HPDE6-E6E7 (cell line): ENCODE measurements at regions not wholly inside any gene's neighbourhood (a gene's known extent, or its start where the extent isn't known, plus 50 kb on each side); places are given as distances from the start of the nearest gene placed in this dataset.
"Not testable (repeated sequence)": the region's sequence is repeated elsewhere in the genome, so short reads cannot be mapped to it uniquely, and the experiment has no call there.

Source experiments
- DNase-seq: peaks from one replicate; pipeline ENCODE4 v3.0.0; 2011; ENCODE audit warnings: missing footprints; ENCODE audit errors: extremely low spot score

DNA sequence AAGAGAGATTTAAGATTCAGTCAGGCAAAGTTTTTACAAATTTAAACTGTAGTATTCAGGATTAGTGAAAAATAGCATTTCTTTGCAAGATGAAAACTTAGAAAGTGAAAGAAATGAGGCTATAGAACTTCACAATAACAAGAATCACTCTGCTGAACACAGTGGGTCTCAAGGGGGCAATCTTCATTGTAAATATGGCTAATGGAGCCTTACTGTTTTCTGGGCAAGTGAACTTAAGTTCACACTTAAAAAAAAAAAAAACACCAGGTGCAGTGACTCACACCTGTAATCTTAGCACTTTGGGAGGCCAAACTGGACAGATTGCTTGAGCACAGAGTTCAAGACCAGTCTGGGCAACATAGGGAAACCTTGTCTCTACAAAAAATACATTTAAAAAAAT, 175.9 kb upstream of the SNX2 start:
- no peak for DNase-seq

DNA sequence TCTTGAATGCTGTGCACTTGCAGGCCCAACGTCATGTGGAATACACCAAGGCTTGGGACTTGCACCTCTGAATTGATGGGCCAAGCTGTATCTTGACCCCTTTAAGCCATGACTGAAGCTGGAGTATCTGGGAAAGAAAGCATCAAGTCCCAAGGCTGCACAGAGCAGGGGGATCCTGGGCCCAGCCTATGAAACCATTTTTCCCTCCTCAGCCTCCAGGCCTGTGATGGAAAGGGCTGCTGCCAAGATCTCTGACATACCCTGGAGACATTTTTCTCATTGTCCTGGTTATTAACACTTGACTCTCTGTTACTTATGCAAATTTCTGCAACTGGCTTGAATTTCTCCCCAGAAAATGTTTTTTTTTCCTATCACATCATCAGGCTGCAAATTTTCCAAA, 174.0 kb upstream of the SNX2 start:
- no peak for DNase-seq

DNA sequence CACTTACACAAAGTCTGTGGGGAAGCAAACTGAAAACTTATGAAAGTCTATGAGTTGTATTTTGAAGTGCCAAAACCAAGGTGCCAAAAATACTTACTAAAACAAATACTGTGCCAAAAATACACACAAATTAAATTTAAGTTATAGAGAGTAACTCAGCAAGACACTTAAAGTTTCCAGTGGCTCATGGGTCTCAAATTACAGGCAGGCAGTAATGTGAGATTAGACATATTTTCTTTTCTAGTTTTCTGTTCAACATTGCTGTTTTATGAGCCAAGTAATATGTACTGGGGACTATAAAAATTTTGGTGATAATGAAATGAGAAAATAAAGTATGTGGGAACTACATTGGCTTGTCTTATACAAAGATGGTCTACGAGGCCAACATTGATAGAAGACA, 172.2 kb upstream of the SNX2 start:
- DNase-seq: no peak

DNA sequence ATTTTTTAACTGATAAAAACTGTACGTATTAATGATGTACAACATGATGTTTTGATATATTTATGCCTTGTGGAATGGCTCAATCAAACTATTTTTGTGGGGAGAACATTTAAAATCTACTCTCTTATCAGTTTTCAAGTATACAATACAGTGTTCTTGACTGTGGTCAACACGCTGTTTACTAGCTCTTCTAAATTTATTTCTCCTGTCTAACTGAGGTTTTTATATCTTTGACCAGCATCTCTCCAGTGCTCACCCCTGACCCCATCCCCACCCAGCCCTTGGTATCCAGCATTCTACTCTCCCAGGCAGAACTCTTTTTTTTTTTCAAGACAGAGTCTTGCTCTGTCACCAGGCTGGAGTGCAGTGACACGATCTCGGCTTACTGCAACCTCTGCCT, 169.6 kb upstream of the SNX2 start:
- no peak for DNase-seq

DNA sequence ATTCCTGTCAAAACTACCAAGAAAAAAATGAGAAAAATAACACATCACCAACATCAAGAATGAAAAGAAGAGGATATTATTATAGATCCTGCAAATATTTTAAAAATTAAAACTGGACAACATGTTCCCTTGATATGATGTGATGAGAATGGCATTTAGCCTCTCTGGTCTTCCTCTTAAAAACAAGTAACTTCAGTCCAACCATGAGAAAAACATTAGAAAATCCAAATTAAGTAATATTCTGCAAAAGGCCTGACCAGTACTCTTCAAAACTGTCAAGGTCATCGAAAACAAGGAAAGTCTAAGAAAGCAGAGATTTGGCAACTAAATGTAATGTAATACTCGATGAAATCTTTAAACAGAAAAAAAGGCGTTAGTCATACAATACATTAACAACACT, 167.1 kb upstream of the SNX2 start:
- no peak for DNase-seq

DNA sequence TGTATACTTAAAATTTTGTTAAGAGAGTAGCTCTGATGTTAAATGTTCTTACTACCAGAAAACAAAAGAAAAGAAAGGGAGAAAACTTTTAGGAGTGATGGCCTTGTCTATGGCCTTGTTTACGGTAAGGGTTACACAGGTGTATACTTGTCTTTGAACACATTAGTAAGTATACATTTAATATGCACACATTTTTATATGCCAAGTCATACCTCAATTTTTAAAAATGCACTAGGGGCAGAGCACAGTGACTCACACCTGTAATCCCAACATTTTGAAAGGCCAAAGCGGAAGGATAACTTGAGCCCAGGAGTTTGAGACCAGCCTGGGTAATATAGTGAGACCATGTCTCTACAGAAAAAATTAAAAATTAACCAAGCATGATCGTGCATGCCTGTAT, 166.7 kb upstream of the SNX2 start:
- DNase-seq: no peak

DNA sequence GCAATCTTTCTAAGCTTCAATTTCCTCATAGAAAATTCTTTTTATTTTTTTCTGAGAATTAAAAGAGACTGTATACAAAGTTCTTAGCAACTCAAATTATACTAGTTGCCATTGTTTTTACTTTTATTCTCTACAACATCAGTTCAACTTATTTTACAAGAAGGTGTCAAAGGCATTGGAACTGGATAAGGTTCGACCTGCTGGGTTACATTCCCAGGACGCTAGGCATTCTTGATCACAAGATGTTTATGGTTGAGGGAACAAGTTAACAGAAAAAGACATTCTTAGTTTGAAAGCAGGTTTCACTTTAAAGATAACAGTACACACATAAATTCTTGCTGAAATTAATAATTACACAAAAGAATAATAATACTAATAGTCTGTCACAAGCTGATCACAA, 163.5 kb upstream of the SNX2 start:
- DNase-seq: no peak

DNA sequence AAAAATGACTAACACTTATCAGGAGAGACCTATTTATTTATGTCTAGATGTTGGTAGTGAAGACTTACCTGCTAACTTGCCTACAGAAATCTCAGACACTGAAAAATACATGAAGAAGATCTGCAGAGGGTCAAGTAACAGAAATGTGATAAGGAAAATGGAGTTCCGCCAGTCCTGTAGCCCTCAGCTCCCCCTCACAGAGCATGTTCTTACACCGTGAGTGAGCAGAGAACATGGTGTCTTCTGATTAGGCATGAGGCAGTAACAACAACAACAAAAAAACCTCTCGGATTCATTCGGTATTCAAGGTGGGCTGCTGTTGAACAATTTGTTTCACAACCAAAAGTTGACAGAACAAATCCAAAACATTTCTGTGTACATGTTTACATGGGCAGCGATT, 162.0 kb upstream of the SNX2 start:
- no peak for DNase-seq

DNA sequence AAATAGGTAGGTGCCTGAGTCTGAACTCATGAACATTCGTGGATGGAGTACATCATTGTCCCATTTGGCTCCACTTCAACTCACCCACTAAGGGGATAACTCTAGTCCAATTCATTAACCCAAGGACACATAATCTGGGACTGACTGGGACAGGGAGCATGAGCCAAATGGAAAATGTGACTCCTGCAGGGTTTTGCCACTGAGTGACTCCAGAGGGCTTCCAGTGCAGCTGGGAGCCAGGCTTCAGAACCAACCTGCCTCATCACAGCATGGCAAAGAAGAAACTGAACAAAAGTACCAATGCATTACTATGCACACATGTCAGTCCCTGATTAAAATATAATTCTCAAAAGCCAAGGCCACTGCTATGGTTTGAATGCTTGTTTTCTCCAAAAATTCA, 159.7 kb upstream of the SNX2 start:
- DNase-seq: no peak

DNA sequence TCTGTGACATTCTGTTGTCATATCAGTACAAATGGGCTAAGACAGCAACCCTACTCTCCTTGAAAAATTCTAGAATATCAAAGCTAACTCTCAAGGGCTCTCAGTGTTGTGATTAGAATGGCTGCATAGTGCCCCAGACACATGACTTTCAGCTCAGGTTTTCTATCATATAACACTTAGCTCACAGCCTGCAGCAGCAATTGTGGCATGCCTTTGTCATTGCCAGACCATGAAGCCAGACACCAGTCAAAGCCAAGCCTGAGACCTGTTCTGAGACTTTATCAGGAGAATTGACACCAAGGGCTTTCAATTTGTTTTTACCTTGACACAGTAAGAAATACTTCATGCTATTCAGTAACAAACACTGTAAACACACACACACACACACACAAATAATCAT, 159.0 kb upstream of the SNX2 start:
- no peak for DNase-seq

DNA sequence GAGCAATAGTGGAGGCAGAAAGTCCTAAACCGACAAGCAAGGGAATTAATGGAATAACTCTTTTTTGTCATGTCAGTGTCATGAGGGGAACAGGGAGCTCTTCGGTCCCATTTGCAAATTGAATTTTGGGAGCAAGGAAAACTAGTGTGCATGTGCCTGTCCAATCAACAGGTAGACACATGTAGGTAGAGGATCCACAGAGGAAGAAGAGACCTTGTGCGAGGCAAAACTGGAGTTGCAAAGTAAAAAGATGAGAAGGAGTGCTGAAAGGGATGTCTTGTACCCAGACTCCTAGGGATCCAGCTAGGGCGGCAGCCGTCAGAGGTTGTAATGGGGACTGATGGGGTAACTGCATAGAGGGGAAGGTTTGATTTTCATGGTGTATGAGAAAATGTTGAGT, 156.8 kb upstream of the SNX2 start:
- not testable (repeated sequence) for DNase-seq

DNA sequence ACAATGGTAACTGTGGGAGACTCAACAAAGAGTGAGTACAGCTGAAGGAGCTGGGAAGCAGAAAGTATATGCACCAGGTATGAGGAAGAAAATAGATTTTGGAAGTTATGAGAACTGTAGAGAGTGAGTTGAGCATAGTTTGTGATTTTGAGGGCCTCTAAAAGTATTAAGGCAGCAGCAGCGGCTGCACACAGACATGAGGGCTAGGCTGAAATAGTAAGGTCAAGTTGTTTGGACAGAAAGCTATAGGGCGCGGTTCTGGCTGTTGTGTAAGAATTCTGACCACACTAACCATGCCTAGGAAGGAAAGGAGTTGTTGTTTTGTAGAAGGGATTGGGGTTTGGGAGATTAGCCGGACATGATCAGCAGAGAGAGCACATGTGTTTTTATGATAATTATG, 154.1 kb upstream of the SNX2 start:
- not testable (repeated sequence) for DNase-seq

DNA sequence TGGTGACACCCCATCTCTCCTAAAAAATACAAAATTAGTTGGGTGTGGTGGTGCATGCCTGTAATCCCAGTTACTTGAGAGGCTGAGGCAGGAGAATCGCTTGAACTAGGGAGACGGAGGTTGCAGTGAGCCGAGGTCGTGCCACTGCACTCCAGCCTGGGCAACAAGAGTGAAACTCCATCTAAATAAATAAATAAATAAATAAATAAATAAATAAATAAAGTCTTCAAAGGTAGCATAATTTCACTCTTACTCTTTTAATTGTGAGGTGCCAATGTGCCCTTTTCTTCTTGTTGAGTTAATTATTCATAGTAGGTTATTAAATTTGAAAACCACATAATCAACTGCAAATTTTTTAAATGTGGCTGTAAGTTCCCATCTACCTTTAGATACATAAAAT, 146.2 kb upstream of the SNX2 start:
- DNase-seq: not testable (repeated sequence)

DNA sequence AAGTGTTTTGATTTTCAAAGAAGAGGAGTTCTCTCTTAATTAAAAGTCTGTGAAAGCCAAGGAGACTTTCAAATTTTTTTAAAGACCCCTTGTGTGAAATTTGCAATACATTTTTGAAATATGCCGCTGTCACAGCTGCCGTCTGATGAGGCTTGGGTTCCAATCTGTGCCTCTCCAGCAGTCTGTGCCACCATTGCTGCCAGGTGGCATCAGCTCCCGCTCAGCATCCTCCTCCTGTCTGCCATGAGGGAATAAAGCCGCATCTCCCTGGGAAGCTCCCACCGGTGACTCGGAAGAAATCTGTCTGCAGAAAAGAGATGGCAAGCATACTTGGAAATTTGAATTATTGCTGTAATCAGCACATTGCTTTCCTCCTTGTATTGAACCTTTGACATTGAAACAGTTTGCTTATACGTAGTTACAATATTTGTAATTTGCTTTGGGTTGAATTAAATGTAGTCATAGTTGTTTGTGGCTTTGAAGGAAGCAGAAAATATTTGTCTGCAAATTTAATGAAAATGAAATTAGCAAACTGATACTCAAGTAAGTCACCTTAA, 145.7 kb upstream of the SNX2 start:
- DNase-seq: no peak

DNA sequence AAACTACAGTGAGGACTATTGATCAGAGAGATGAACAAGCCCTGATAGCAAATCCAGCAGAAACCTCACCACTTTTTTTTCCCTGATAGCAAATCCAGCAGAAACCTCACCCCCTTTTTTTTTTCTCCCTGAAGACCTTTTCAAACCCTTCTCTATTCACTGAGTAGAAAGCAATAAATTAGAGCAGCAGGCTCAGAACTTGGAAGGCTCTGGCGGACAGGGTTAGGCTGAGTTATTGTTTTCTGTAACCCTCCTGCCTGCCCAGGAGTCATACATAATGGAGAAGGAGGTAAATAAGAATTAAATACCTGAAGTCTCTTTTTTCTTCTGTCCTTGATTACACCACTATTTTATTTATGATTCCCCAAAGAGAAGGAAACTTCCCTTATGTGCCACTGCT, 136.3 kb upstream of the SNX2 start:
- no peak for DNase-seq

DNA sequence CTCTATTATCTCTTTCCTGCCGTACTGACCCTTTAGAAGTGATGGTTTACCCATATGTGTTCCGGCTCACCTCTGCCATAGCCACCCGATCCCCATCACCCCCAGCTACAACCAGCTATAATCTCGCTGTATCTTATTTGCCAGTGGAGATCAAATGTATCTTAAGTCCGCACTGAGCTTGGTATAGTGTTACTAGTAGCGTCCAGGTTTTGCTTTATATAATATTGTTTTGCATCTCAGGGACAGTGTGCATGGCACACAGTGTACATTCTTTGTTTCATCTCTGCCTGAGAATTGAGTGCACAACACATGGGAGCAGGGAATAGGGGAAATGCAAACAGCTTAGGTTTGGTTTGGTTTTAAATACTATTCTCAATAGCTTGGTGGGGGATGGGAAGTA, 135.8 kb upstream of the SNX2 start:
- no peak for DNase-seq

DNA sequence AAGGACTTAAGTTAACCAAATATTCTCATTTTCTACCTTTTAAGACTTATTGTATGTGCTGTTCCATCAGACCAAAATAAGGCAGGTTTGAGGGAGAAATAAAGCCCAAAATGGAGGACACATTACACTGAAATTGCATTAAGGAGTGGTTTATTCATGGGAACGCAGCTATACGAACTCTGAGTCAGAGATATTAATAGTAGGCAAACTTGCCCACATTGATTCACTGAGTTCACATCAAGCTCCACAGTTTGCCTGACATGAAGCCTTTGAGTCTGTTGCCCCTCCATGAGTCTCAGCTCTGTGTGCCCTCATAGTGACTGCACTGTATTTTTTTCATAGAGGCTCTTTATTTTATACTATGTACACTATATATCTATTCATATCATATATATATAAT, 135.0 kb upstream of the SNX2 start:
- no peak for DNase-seq

DNA sequence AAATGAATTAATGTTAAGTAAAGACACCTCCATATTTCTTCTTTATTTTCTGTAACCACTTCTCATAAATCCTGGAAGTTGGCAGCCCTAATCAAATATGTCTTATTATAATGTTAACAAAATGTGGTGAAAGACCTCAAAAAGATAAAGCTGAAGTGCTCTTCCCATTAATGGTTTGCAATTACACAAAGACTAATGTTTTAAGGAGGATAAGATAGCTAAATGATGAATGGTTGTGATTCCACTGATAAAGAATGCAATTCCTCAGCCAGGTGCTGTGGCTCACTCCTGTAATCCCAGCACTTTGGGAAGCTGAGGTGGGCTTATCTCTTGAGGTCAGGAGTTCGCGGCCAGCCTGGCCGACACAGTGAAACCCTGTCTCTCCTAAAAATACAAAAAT, 125.8 kb upstream of the SNX2 start:
- no peak for DNase-seq

DNA sequence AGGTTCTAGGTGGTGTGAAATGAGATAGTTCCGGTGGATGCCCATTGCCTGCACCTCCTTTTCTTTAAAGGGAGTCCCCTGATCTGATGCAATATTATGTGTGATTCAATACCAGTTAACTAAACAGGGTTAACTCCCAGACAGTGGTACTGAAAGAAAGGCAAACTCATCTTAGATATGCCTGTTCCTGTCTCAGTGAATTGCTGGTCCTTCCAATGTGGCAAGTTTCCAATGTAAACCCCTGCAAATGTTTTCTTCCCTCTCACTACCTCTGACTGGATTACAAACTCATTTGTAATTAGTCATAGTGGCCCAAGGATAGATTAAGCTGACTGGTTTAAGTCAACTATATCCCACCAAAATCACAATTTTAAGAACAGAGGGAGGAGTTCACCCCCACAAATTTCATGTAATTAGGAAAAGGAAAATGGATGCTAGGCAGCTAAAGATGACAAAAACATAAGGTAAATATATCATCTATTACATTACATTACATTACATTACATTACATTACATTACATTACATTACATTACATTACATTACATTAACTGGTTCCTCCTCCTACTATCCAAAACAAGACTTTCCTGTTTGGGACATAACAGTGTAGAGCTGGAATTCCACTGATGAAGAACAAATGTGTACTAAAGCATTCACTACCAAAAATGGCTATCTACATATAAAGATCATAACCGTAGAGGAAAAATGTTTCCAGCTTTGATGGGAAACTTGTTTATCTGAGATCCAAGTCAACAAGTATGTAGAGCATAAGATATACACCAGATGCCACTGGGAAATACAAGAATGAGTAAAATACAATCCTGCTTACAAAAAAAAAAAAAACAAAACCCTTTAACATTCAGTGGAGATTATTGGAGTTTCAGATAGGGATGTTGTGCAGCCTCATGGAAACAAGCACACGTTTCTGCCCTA, 121.5 kb upstream of the SNX2 start:
- DNase-seq: no peak

DNA sequence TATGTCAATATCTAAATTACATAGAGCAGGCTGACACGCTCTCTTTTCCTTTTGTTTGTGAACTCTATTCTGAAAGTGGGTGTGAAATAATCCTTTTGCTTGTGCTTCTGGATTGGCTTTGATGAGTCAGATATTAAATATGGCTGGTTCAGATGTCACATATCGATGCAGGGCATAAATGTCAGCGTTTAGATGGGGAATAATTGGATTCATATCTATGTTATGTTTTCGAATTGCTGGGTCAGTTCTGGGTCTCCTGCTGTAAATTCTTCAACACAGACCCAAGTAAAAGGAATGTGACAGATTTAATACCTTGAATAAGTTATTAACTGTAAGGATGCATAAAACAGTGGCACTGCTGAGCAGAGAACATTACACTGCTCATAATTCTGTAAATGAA, 118.7 kb upstream of the SNX2 start:
- no peak for DNase-seq

DNA sequence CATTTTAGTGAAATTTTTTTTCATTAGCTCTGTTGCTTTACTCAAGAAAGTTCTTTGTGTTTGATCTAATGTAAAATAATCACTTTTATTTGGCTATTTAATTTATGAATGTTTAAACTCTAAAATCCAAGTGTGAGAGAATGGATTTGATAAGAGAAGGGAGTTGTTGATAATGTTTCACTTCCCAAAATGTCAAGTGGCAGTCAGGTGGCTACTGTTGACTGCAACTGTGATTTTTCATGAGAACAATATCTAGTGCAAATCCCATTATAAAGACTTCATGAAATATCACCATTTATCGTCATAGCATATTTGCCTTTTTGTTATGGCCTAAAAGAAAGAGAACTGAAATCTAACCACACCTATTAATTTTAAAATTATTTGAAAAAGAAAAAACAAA, 118.3 kb upstream of the SNX2 start:
- no peak for DNase-seq

DNA sequence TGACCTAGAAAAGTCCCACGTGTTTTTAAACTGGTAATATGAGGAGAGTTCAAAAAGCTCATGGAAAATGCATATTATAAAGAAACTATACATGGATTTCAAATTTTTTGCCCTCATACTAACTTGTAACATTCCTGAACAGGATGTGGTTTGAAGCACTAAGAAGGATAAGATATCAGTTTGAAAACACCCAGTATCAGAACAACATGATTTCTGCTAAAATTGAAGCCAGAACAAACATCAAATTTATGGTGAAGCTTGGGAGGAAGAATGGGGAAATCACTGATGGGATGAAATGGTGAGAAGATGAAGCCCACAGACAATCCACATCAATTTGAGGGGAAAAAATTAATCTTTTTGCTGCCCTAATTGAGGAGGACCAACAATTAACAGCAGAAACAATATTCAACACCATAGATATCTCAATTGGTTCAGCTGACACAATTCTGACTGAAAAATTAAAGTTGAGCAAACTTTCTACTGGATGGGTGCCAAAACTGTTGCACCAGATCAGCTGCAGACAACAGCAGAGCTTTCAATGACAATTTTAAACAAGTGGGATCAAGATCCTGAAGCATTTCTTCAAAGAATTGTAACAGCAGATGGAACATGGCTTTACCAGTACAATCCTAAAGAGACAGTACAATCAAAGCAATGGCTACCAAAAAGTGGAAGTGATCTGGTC, 113.2 kb upstream of the SNX2 start:
- no peak for DNase-seq

DNA sequence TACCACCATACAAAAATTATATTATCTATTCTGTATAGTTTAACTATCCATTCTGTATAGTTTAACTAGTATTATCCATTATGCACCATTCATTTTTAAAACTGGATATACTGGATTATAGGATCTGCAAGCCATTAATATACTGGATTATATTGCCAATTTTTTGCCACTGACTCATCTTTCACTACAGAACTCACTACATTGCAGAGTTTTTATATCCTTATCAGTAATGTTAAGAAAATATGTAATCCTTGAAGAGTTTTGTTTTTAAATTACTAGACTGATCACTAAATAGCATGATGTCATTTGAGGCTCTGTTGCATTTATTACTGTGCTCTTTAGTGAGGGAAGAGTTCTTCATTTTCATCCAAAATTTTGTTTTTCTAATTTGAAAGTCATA, 109.8 kb upstream of the SNX2 start:
- DNase-seq: no peak
